ENCODE measurements at regions not wholly inside any gene's neighbourhood (a gene's known extent, or its start where the extent isn't known, plus 50 kb on each side); places are given as distances from the start of the nearest gene placed in this dataset.

DNA sequence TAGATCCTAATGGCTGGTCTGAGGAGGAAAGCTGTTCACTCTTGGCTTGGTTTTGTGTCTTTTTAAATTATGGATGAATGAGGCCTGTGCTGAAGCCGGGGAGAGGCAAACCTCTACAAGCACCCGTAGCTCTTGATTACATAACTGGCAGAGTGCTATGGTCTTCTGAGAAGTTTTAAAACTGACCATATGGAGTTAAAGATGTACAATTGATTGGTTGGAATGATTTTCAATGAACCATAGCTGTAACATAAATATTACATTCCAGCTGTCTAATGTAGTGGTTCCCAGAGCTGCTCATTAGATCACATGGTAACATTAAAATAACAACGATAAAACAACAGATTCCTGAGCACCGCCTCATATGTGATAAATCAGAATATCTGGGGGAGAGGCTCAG, 71.1 kb upstream of the MAP4K3 start:
- Histone ChIP-seq H3K4me3 (ENCODE audit: low read length, poor library complexity, severe bottlenecking) (no peak overlapping the region), H3K9ac (ENCODE audit: low read depth, low read length, poor library complexity, severe bottlenecking) (no peak overlapping the region), H2AFZ (ENCODE audit: low read length) (no peak overlapping the region), H3K4me2 (ENCODE audit: low read depth, low read length, poor library complexity, severe bottlenecking) (no peak overlapping the region), H3K36me3 (ENCODE audit: insufficient read depth, low read length) (no peaks in the 10 kb centered on the region), H3F3A (ENCODE audit: low read depth) (no peaks in the 10 kb centered on the region), H3K79me2 (ENCODE audit: insufficient read depth, low read length) (no peaks in the 10 kb centered on the region), H3K9me2 (replicated peaks; ENCODE audit: low read depth, low read length) (no peaks in the 10 kb centered on the region), H3K9me3 (ENCODE audit: insufficient read depth, low read depth, low read length) (no peaks in the 10 kb centered on the region), H3K4me1 (ENCODE audit: insufficient read depth, low read length, poor library complexity, severe bottlenecking) (peaks cover 7% of the 10 kb centered on the region), H4K20me1 (ENCODE audit: insufficient read depth, low read length, poor library complexity, severe bottlenecking) (no peaks in the 10 kb centered on the region), H3K27me3 (ENCODE audit: insufficient read depth, low read length, poor library complexity, severe bottlenecking) (no peaks in the 10 kb centered on the region)
- no peak for TF ChIP-seq EZH2phosphoT487 (IDR thresholded peaks at IDR 0.05; ENCODE audit: borderline replicate concordance)
- TF ChIP-seq CTCF (conservative IDR thresholded peaks at IDR 0.05; ENCODE audit: low read length) = no peak

- Histone ChIP-seq H3K9ac (ENCODE audit: low read depth, low read length, poor library complexity, severe bottlenecking) (no peak overlapping the region), H2AFZ (ENCODE audit: low read length) (no peak overlapping the region), H3K79me2 (ENCODE audit: insufficient read depth, low read length) (no peaks in the 10 kb centered on the region), H3K36me3 (ENCODE audit: insufficient read depth, low read length) (no peaks in the 10 kb centered on the region), H3K4me3 (ENCODE audit: low read length, poor library complexity, severe bottlenecking) (no peak overlapping the region), H3K9me2 (replicated peaks; ENCODE audit: low read depth, low read length) (no peaks in the 10 kb centered on the region), H4K20me1 (ENCODE audit: insufficient read depth, low read length, poor library complexity, severe bottlenecking) (no peaks in the 10 kb centered on the region), H3K4me1 (ENCODE audit: insufficient read depth, low read length, poor library complexity, severe bottlenecking) (peaks cover 16% of the 10 kb centered on the region), H3K4me2 (ENCODE audit: low read depth, low read length, poor library complexity, severe bottlenecking) (no peak overlapping the region), H3K27me3 (ENCODE audit: insufficient read depth, low read length, poor library complexity, severe bottlenecking) (no peaks in the 10 kb centered on the region), H3F3A (ENCODE audit: low read depth) (no peaks in the 10 kb centered on the region), H3K9me3 (ENCODE audit: insufficient read depth, low read depth, low read length) (no peaks in the 10 kb centered on the region)
- TF ChIP-seq CTCF (conservative IDR thresholded peaks at IDR 0.05; ENCODE audit: low read length) = no peak
- TF ChIP-seq EZH2phosphoT487 (IDR thresholded peaks at IDR 0.05; ENCODE audit: borderline replicate concordance) = no peak
Observed at GRCh38 chr2:39510140-39510539, 73.1 kb upstream of the MAP4K3 start.

GRCh38 chr2:39511219-39511604, 74.1 kb upstream of the MAP4K3 start:
- Histone ChIP-seq H3K4me2 (ENCODE audit: low read depth, low read length, poor library complexity, severe bottlenecking) (no peak overlapping the region), H3K4me1 (ENCODE audit: insufficient read depth, low read length, poor library complexity, severe bottlenecking) (peaks cover 16% of the 10 kb centered on the region), H3K9me2 (replicated peaks; ENCODE audit: low read depth, low read length) (no peaks in the 10 kb centered on the region), H2AFZ (ENCODE audit: low read length) (no peak overlapping the region), H3K27me3 (ENCODE audit: insufficient read depth, low read length, poor library complexity, severe bottlenecking) (no peaks in the 10 kb centered on the region), H3K79me2 (ENCODE audit: insufficient read depth, low read length) (no peaks in the 10 kb centered on the region), H4K20me1 (ENCODE audit: insufficient read depth, low read length, poor library complexity, severe bottlenecking) (no peaks in the 10 kb centered on the region), H3K9me3 (ENCODE audit: insufficient read depth, low read depth, low read length) (no peaks in the 10 kb centered on the region), H3K4me3 (ENCODE audit: low read length, poor library complexity, severe bottlenecking) (no peak overlapping the region), H3F3A (ENCODE audit: low read depth) (no peaks in the 10 kb centered on the region), H3K36me3 (ENCODE audit: insufficient read depth, low read length) (no peaks in the 10 kb centered on the region), H3K9ac (ENCODE audit: low read depth, low read length, poor library complexity, severe bottlenecking) (no peak overlapping the region)
- TF ChIP-seq EZH2phosphoT487 (IDR thresholded peaks at IDR 0.05; ENCODE audit: borderline replicate concordance) (no peak), CTCF (conservative IDR thresholded peaks at IDR 0.05; ENCODE audit: low read length) (no peak)

Measured in Loucy (cell line).